HEK293 (cell line): ENCODE measurements at regions not wholly inside any gene's neighbourhood (a gene's known extent, or its start where the extent isn't known, plus 50 kb on each side); places are given as distances from the start of the nearest gene placed in this dataset.

ENCODE experiments used
- CTCF ChIA-PET: fragments of 350-600 bp; formaldehyde crosslinking; extraction: SDS; loops from one replicate; lab custom pipeline; 2021; ENCODE audit warnings: antibody characterized with exemption; lab: Yijun Ruan, JAX
- POLR2A ChIA-PET: fragments of 300-600 bp; formaldehyde crosslinking; extraction: SDS; loops from one replicate; lab custom pipeline; 2020; ENCODE audit warnings: antibody characterized with exemption, inconsistent platforms; lab: Yijun Ruan, JAX
- H3K27ac ChIP-seq: fragments of 200-500 bp; sonication (Bioruptor generic); 2 replicates; pipeline ENCODE4 v1.5.1; 2014; ENCODE audit warnings: low read depth, low read length, control low read depth, inconsistent platforms; ENCODE audit errors: extremely low read depth
- H3K36me3 ChIP-seq, 2 experiments: fragments of 200-500 bp in 1 of 2; sonication (Bioruptor generic) in 1 of 2; 1 replicate in 1 of 2; 2 replicates in 1 of 2; pipeline ENCODE4 v1.5.1; 2014 to 2017; ENCODE audit warnings: inconsistent platforms in 2 of 2, low read length in 2 of 2; ENCODE audit not compliant: control insufficient read depth in 2 of 2, insufficient read depth in 1 of 2
- H3K4me1 ChIP-seq: fragments of 200-500 bp; sonication (Bioruptor generic); 2 replicates; pipeline ENCODE4 v1.5.1; 2014; ENCODE audit warnings: mild to moderate bottlenecking, low read length, inconsistent platforms; ENCODE audit not compliant: control insufficient read depth, insufficient read depth
- H3K4me3 ChIP-seq: 2 replicates; pipeline ENCODE4 v1.5.1; 2011; ENCODE audit warnings: low read depth, mild to moderate bottlenecking, control low read depth, low read length, moderate library complexity
- H3K9me3 ChIP-seq: fragments of 200-500 bp; sonication (Bioruptor generic); 2 replicates; pipeline ENCODE4 v1.5.1; 2014; ENCODE audit warnings: low read depth, low read length, inconsistent platforms; ENCODE audit not compliant: control insufficient read depth, insufficient read depth
- BCL11A ChIP-seq: fragments of 450-650 bp; formaldehyde crosslinking; IDR thresholded peaks from 2 replicates; pipeline ENCODE4 v1.5.1; 2016; ENCODE audit warnings: low read depth, missing biosample characterization, missing genetic modification characterization
- ELK4 ChIP-seq: IDR thresholded peaks from 2 replicates; pipeline ENCODE4 v1.6.1; 2011; ENCODE audit warnings: mild to moderate bottlenecking, low read depth, low read length, borderline replicate concordance
- FEZF1 ChIP-seq: fragments of 450-650 bp; formaldehyde crosslinking; IDR thresholded peaks from 2 replicates; pipeline ENCODE4 v1.5.1; 2016; ENCODE audit warnings: missing biosample characterization, missing genetic modification characterization
- GLIS1 ChIP-seq: fragments of 450-650 bp; formaldehyde crosslinking; IDR thresholded peaks from 2 replicates; pipeline ENCODE4 v1.5.1; 2016; ENCODE audit warnings: missing biosample characterization, missing genetic modification characterization
- MYNN ChIP-seq: fragments of 450-650 bp; formaldehyde crosslinking; IDR thresholded peaks from 2 replicates; pipeline ENCODE4 v1.5.1; 2016; ENCODE audit warnings: missing biosample characterization, missing genetic modification characterization, borderline replicate concordance
- OVOL3 ChIP-seq: fragments of 450-650 bp; formaldehyde crosslinking; IDR thresholded peaks from 2 replicates; pipeline ENCODE4 v1.5.1; 2016; ENCODE audit warnings: missing biosample characterization, missing genetic modification characterization
- ZBTB1 ChIP-seq: fragments of 450-650 bp; formaldehyde crosslinking; IDR thresholded peaks from 2 replicates; pipeline ENCODE4 v1.5.1; 2016; ENCODE audit warnings: missing biosample characterization, missing genetic modification characterization
- ZBTB20 ChIP-seq: fragments of 450-650 bp; formaldehyde crosslinking; IDR thresholded peaks from 2 replicates; pipeline ENCODE4 v1.5.1; 2016; ENCODE audit warnings: missing biosample characterization, missing genetic modification characterization
- ZBTB21 ChIP-seq: fragments of 450-650 bp; formaldehyde crosslinking; IDR thresholded peaks from 2 replicates; pipeline ENCODE4 v1.5.1; 2017; ENCODE audit warnings: missing biosample characterization, missing genetic modification characterization
- ZBTB7A ChIP-seq: fragments of 450-650 bp; formaldehyde crosslinking; IDR thresholded peaks from 2 replicates; pipeline ENCODE4 v1.5.1; 2016; ENCODE audit warnings: low read depth, missing biosample characterization, missing genetic modification characterization
- ZNF112 ChIP-seq: fragments of 450-650 bp; formaldehyde crosslinking; IDR thresholded peaks from 2 replicates; pipeline ENCODE4 v1.5.0; 2017; ENCODE audit warnings: missing biosample characterization, missing genetic modification characterization
- ZNF138 ChIP-seq: fragments of 450-650 bp; formaldehyde crosslinking; IDR thresholded peaks from 2 replicates; pipeline ENCODE4 v1.5.1; 2016; ENCODE audit warnings: missing biosample characterization, missing genetic modification characterization, borderline replicate concordance
- ZNF140 ChIP-seq: fragments of 450-650 bp; formaldehyde crosslinking; IDR thresholded peaks from 2 replicates; pipeline ENCODE4 v1.5.1; 2016; ENCODE audit warnings: missing biosample characterization, missing genetic modification characterization
- ZNF248 ChIP-seq: fragments of 450-650 bp; formaldehyde crosslinking; IDR thresholded peaks from 2 replicates; pipeline ENCODE4 v1.5.1; 2017; ENCODE audit warnings: missing biosample characterization, missing genetic modification characterization
- ZNF280D ChIP-seq: fragments of 450-650 bp; formaldehyde crosslinking; IDR thresholded peaks from 2 replicates; pipeline ENCODE4 v1.5.1; 2016; ENCODE audit warnings: missing biosample characterization, missing genetic modification characterization
- ZNF366 ChIP-seq: fragments of 450-650 bp; formaldehyde crosslinking; conservative IDR thresholded peaks from 2 replicates; pipeline ENCODE4 v1.5.1; 2016; ENCODE audit warnings: missing biosample characterization, missing genetic modification characterization
- ZNF37A ChIP-seq: fragments of 450-650 bp; IDR thresholded peaks from 2 replicates; pipeline ENCODE4 v1.5.1; 2018; ENCODE audit warnings: missing biosample characterization, missing genetic modification characterization
- ZNF529 ChIP-seq: fragments of 450-650 bp; formaldehyde crosslinking; IDR thresholded peaks from 2 replicates; pipeline ENCODE4 v1.5.1; 2017; ENCODE audit warnings: missing genetic modification characterization, missing biosample characterization; ENCODE audit not compliant: insufficient replicate concordance
- ZNF544 ChIP-seq: fragments of 450-650 bp; formaldehyde crosslinking; IDR thresholded peaks from 2 replicates; pipeline ENCODE4 v1.5.0; 2017; ENCODE audit warnings: missing biosample characterization, missing genetic modification characterization
- ZNF549 ChIP-seq: fragments of 450-650 bp; IDR thresholded peaks from 2 replicates; pipeline ENCODE4 v1.5.1; 2018; ENCODE audit warnings: missing biosample characterization, missing genetic modification characterization, mild to moderate bottlenecking, inconsistent platforms, moderate library complexity
- ZNF610 ChIP-seq: fragments of 450-650 bp; formaldehyde crosslinking; IDR thresholded peaks from 2 replicates; pipeline ENCODE4 v1.5.1; 2016; ENCODE audit warnings: missing biosample characterization, missing genetic modification characterization, borderline replicate concordance
- ZNF624 ChIP-seq: fragments of 450-650 bp; formaldehyde crosslinking; IDR thresholded peaks from 2 replicates; pipeline ENCODE4 v1.5.1; 2017; ENCODE audit warnings: missing biosample characterization, missing genetic modification characterization
- ZNF664 ChIP-seq: fragments of 450-650 bp; formaldehyde crosslinking; IDR thresholded peaks from 2 replicates; pipeline ENCODE4 v1.5.1; 2016; ENCODE audit warnings: missing biosample characterization, missing genetic modification characterization
- ZSCAN16 ChIP-seq: fragments of 450-650 bp; formaldehyde crosslinking; IDR thresholded peaks from 2 replicates; pipeline ENCODE4 v1.5.1; 2016; ENCODE audit warnings: missing biosample characterization, missing genetic modification characterization
- ZSCAN23 ChIP-seq: fragments of 450-650 bp; formaldehyde crosslinking; IDR thresholded peaks from 2 replicates; pipeline ENCODE4 v1.5.1; 2016; ENCODE audit warnings: missing biosample characterization, missing genetic modification characterization

- no peaks in the 10 kb centered on the region for H3K36me3 ChIP-seq
- H3K4me1 ChIP-seq: no peaks in the 10 kb centered on the region
- H3K9me3 ChIP-seq: no peaks in the 10 kb centered on the region
- no peak for TF ChIP-seq BCL11A (tag by site-specific recombination)
- TF ChIP-seq ZBTB20 (tag by site-specific recombination): no peak
- no peak for TF ChIP-seq ELK4
- no peak for TF ChIP-seq OVOL3 (tag by site-specific recombination)
- no peak for TF ChIP-seq ZSCAN16 (tag by site-specific recombination)
- no peak for TF ChIP-seq ZBTB7A (tag by site-specific recombination)
- TF ChIP-seq ZNF280D (tag by site-specific recombination): no peak
- TF ChIP-seq ZNF37A (tag by site-specific recombination): no peak
- ChIA-PET POLR2A (no interaction called here), CTCF (no interaction called here)
- no peak overlapping the region for H3K27ac ChIP-seq
- no peak overlapping the region for H3K4me3 ChIP-seq
Observed at GRCh38 chr3:34300621-34301020, 502.2 kb downstream of the PDCD6IP start.

- CTCF ChIA-PET: no interaction called here
- TF ChIP-seq MYNN (tag by site-specific recombination): no peak
- TF ChIP-seq ZNF366 (tag by site-specific recombination): no peak
- TF ChIP-seq ZNF529: no peak
- no peak for TF ChIP-seq BCL11A (tag by site-specific recombination)
- Histone ChIP-seq H3K4me3 (no peak overlapping the region), H3K36me3 (no peaks in the 10 kb centered on the region), H3K4me1 (no peaks in the 10 kb centered on the region), H3K27ac (no peak overlapping the region), H3K9me3 (no peaks in the 10 kb centered on the region)
- POLR2A ChIA-PET: no interaction called here
Observed at GRCh38 chr3:34301313-34301712, 502.9 kb downstream of the PDCD6IP start.

GRCh38 chr3:34305266-34305665, 506.8 kb downstream of the PDCD6IP start:
- ChIA-PET CTCF (no interaction called here), POLR2A (no interaction called here)
- H3K4me3 ChIP-seq: no peak overlapping the region
- H3K9me3 ChIP-seq: no peaks in the 10 kb centered on the region
- H3K36me3 ChIP-seq: no peaks in the 10 kb centered on the region
- H3K27ac ChIP-seq: no peak overlapping the region
- H3K4me1 ChIP-seq: no peaks in the 10 kb centered on the region
- TF ChIP-seq ZSCAN23 (tag by site-specific recombination) (no peak), ZNF248 (no peak), ZBTB1 (tag by site-specific recombination) (no peak), ZNF549 (no peak), ZNF138 (no peak), ZNF112 (no peak), ZBTB21 (no peak), ZNF664 (tag by site-specific recombination) (no peak), BCL11A (tag by site-specific recombination) (no peak), ZNF624 (tag by site-specific recombination) (no peak), ZNF544 (tag by site-specific recombination) (no peak), FEZF1 (no peak), ZNF610 (tag by site-specific recombination) (no peak), GLIS1 (no peak), ZNF529 (no peak), ZNF140 (no peak)
- TF ChIP-seq, all 188 proteins: peak for 0
